ENCODE measurements at regions not wholly inside any gene's neighbourhood (a gene's known extent, or its start where the extent isn't known, plus 50 kb on each side); places are given as distances from the start of the nearest gene placed in this dataset.

- Histone ChIP-seq H3K27ac (ENCODE audit: low read length) (no peak overlapping the region), H3K36me3 (ENCODE audit: insufficient read depth, low read length) (no peaks in the 10 kb centered on the region), H4K20me1 (ENCODE audit: insufficient read depth) (no peaks in the 10 kb centered on the region), H3K9me2 (ENCODE audit: insufficient read depth, low read length) (no peaks in the 10 kb centered on the region), H3K79me2 (replicated peaks; ENCODE audit: insufficient read depth, low read length) (no peaks in the 10 kb centered on the region), H3K4me2 (ENCODE audit: low read length) (no peak overlapping the region), H3K27me3 (ENCODE audit: insufficient read depth, low read depth, low read length) (no peaks in the 10 kb centered on the region), H3K4me3 (ENCODE audit: low read length) (no peak overlapping the region), H3K9me3 (ENCODE audit: low read length) (no peaks in the 10 kb centered on the region), H3F3A (ENCODE audit: insufficient read depth, low read length, poor library complexity, severe bottlenecking) (no peaks in the 10 kb centered on the region), H2AFZ (ENCODE audit: low read depth, low read length) (no peak overlapping the region), H3K9ac (ENCODE audit: low read length) (no peak overlapping the region)
- TF ChIP-seq, protein P1, sequence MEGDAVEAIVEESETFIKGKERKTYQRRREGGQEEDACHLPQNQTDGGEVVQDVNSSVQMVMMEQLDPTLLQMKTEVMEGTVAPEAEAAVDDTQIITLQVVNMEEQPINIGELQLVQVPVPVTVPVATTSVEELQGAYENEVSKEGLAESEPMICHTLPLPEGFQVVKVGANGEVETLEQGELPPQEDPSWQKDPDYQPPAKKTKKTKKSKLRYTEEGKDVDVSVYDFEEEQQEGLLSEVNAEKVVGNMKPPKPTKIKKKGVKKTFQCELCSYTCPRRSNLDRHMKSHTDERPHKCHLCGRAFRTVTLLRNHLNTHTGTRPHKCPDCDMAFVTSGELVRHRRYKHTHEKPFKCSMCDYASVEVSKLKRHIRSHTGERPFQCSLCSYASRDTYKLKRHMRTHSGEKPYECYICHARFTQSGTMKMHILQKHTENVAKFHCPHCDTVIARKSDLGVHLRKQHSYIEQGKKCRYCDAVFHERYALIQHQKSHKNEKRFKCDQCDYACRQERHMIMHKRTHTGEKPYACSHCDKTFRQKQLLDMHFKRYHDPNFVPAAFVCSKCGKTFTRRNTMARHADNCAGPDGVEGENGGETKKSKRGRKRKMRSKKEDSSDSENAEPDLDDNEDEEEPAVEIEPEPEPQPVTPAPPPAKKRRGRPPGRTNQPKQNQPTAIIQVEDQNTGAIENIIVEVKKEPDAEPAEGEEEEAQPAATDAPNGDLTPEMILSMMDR (IDR thresholded peaks at IDR 0.05; ENCODE audit: poor library complexity, severe bottlenecking) = no peak
- TF ChIP-seq TAF1 (IDR thresholded peaks at IDR 0.05; ENCODE audit: low read depth) = no peak
- TF ChIP-seq EP300 (conservative IDR thresholded peaks at IDR 0.05; ENCODE audit: poor library complexity, severe bottlenecking) = no peak
- no peak for TF ChIP-seq EZH2 (IDR thresholded peaks at IDR 0.05; ENCODE audit: borderline replicate concordance, insufficient read depth, low read length, poor library complexity, severe bottlenecking)
- no peak for TF ChIP-seq MXI1 (conservative IDR thresholded peaks at IDR 0.05; ENCODE audit: poor library complexity, severe bottlenecking)
- TF ChIP-seq POLR2AphosphoS5 (IDR thresholded peaks at IDR 0.05) = no peak
- TF ChIP-seq, protein P2, sequence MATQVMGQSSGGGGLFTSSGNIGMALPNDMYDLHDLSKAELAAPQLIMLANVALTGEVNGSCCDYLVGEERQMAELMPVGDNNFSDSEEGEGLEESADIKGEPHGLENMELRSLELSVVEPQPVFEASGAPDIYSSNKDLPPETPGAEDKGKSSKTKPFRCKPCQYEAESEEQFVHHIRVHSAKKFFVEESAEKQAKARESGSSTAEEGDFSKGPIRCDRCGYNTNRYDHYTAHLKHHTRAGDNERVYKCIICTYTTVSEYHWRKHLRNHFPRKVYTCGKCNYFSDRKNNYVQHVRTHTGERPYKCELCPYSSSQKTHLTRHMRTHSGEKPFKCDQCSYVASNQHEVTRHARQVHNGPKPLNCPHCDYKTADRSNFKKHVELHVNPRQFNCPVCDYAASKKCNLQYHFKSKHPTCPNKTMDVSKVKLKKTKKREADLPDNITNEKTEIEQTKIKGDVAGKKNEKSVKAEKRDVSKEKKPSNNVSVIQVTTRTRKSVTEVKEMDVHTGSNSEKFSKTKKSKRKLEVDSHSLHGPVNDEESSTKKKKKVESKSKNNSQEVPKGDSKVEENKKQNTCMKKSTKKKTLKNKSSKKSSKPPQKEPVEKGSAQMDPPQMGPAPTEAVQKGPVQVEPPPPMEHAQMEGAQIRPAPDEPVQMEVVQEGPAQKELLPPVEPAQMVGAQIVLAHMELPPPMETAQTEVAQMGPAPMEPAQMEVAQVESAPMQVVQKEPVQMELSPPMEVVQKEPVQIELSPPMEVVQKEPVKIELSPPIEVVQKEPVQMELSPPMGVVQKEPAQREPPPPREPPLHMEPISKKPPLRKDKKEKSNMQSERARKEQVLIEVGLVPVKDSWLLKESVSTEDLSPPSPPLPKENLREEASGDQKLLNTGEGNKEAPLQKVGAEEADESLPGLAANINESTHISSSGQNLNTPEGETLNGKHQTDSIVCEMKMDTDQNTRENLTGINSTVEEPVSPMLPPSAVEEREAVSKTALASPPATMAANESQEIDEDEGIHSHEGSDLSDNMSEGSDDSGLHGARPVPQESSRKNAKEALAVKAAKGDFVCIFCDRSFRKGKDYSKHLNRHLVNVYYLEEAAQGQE (IDR thresholded peaks at IDR 0.05; ENCODE audit: borderline replicate concordance) = no peak
- no peak for TF ChIP-seq SMC3 (conservative IDR thresholded peaks at IDR 0.05; ENCODE audit: poor library complexity)
- no peak for TF ChIP-seq RAD21 (conservative IDR thresholded peaks at IDR 0.05)
Observed at GRCh38 chr2:19109518-19109917, 248.9 kb downstream of the OSR1 start.

DNA sequence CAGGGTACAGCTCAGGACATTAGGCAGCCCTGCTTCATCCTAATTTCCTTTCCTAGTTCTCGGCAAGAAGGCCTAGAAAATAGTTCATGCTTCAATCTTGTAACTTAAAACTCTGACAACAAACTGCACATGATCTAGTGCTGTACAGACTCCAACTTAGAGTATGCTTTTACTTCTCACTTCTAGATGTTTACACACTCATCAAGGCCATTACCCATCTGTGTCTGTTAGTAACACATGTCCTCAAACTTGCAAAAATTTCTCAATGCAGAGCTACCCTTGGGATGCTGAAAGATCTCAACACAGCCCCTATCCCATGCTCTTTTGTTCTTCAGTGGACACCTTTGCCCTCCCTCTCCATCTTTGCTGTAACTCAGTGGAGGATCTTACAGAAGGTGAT lies 252.0 kb downstream of the OSR1 start:
- no peaks in the 10 kb centered on the region for H3K27me3 ChIP-seq (ENCODE audit: insufficient read depth, low read depth, low read length)
- no peaks in the 10 kb centered on the region for H4K20me1 ChIP-seq (ENCODE audit: insufficient read depth)
- H3K9me3 ChIP-seq (ENCODE audit: low read length) = no peaks in the 10 kb centered on the region
- no peaks in the 10 kb centered on the region for H3F3A ChIP-seq (ENCODE audit: insufficient read depth, low read length, poor library complexity, severe bottlenecking)
- TF ChIP-seq EP300 (conservative IDR thresholded peaks at IDR 0.05; ENCODE audit: poor library complexity, severe bottlenecking) (no peak), SMC3 (conservative IDR thresholded peaks at IDR 0.05; ENCODE audit: poor library complexity) (no peak), EZH2 (IDR thresholded peaks at IDR 0.05; ENCODE audit: borderline replicate concordance, insufficient read depth, low read length, poor library complexity, severe bottlenecking) (no peak), POLR2AphosphoS5 (IDR thresholded peaks at IDR 0.05) (no peak)
- no peak overlapping the region for H2AFZ ChIP-seq (ENCODE audit: low read depth, low read length)
- H3K79me2 ChIP-seq (replicated peaks; ENCODE audit: insufficient read depth, low read length) = no peaks in the 10 kb centered on the region
- no peaks in the 10 kb centered on the region for H3K9me2 ChIP-seq (ENCODE audit: insufficient read depth, low read length)
- no peaks in the 10 kb centered on the region for H3K36me3 ChIP-seq (ENCODE audit: insufficient read depth, low read length)
- no peak overlapping the region for H3K9ac ChIP-seq (ENCODE audit: low read length)
- H3K4me3 ChIP-seq (ENCODE audit: low read length) = no peak overlapping the region
- H3K27ac ChIP-seq (ENCODE audit: low read length) = no peak overlapping the region
- no peak overlapping the region for H3K4me2 ChIP-seq (ENCODE audit: low read length)

Data from neural cell (in vitro differentiated cells).